Activated CD8-positive, alpha-beta T cell treated with anti-CD3 and anti-CD28 coated beads for 36 hours (primary cell): ENCODE measurements at regions not wholly inside any gene's neighbourhood (a gene's known extent, or its start where the extent isn't known, plus 50 kb on each side); places are given as distances from the start of the nearest gene placed in this dataset.

Experiments used
- ATAC-seq: fragments of 200-7000 bp; cut with Tn5 transposase; one replicate; pipeline ENCODE4 v1.10.0; 2021; ENCODE audit warnings: mild to moderate bottlenecking, moderate library complexity
- CTCF ChIA-PET: fragments of 350-600 bp; sonication (Branson Sonifier 250); formaldehyde crosslinking; loops from one replicate; lab custom pipeline; 2021; ENCODE audit warnings: antibody characterized with exemption; lab: Charles Lee
- POLR2A ChIA-PET: fragments of 350-600 bp; sonication (Branson Sonifier 250); formaldehyde crosslinking; loops from one replicate; lab custom pipeline; 2021; ENCODE audit warnings: antibody characterized with exemption; lab: Charles Lee
- DNase-seq: peaks from one replicate; pipeline ENCODE4 v3.0.0-alpha.2; 2020
- H3K27ac Mint-ChIP-seq: one replicate; pipeline ENCODE4 v1.8.0; 2021; ENCODE audit warnings: mild to moderate bottlenecking, mixed read lengths
- H3K27me3 Mint-ChIP-seq: one replicate; pipeline ENCODE4 v1.8.0; 2021; ENCODE audit warnings: mixed read lengths
- H3K36me3 Mint-ChIP-seq: one replicate; pipeline ENCODE4 v1.8.0; 2021; ENCODE audit warnings: low read depth, mixed read lengths
- H3K4me1 Mint-ChIP-seq: one replicate; pipeline ENCODE4 v1.8.0; 2021; ENCODE audit warnings: low read depth, mixed read lengths
- H3K4me3 Mint-ChIP-seq: one replicate; pipeline ENCODE4 v1.8.0; 2021; ENCODE audit warnings: mild to moderate bottlenecking, moderate library complexity, mixed read lengths
- H3K9me3 Mint-ChIP-seq: one replicate; pipeline ENCODE4 v1.8.0; 2021; ENCODE audit warnings: mixed read lengths
- CTCF ChIP-seq: fragments of 200-600 bp; IDR thresholded peaks from one replicate; pipeline ENCODE4 v1.8.0; 2022; ENCODE audit warnings: antibody characterized with exemption, mild to moderate bottlenecking
- intact Hi-C: fragments of 100-400 bp; cut with micrococcal nuclease; formaldehyde crosslinking; loops from one replicate; pipeline ENCODE4 v1.10.0; 2022

- POLR2A ChIA-PET, result no interaction called here
- no peaks in the 10 kb centered on the region for H3K36me3 Mint-ChIP-seq
- H3K4me1 Mint-ChIP-seq, result no peaks in the 10 kb centered on the region
- no peak overlapping the region for H3K27ac Mint-ChIP-seq
- TF ChIP-seq CTCF, result no peak
- no peaks in the 10 kb centered on the region for H3K27me3 Mint-ChIP-seq
- H3K4me3 Mint-ChIP-seq, result no peak overlapping the region
- ATAC-seq (no peak), DNase-seq (no peak)
- CTCF ChIA-PET, result no interaction called here
- peaks cover 8% of the 10 kb centered on the region for H3K9me3 Mint-ChIP-seq
- intact Hi-C loops, result no loop called here
Observed at GRCh38 chr20:55155360-55155759, 680.0 kb downstream of the DOK5 start.

DNA sequence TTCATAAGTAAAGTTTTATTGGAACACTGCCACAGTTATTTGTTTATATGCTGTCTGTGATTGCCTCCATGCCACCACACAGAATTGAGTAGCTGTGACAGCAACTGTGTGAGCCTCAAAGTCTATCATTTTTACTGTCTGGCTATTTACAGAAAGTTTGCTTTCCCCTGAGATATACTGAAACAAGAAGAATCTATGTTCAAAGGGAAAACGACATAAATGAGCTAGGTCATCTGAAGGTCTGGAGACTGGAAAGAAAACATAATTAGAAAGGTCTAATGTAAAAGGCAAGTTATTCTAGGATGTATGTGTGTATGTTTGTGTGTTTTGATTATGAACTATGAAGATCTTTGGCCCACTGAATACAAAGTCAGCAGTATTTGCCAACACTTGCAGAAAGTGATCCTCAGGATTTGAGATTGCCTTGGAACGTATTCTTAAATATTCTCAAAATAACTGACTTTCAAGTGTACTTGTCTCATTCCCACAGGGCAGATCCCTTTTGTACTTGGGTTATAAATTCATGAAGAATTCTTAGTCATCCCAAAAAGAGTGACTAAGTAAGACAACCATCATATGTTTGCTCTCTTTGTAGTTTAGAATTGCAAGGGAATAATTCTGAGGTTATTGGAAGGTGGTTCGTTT lies 677.7 kb downstream of the DOK5 start:
- no peak for ATAC-seq
- CTCF ChIA-PET, result no interaction called here
- no peaks in the 10 kb centered on the region for H3K4me1 Mint-ChIP-seq
- no peaks in the 10 kb centered on the region for H3K27me3 Mint-ChIP-seq
- no peak overlapping the region for H3K4me3 Mint-ChIP-seq
- TF ChIP-seq CTCF, result no peak
- H3K9me3 Mint-ChIP-seq, result peaks cover 8% of the 10 kb centered on the region
- H3K27ac Mint-ChIP-seq, result no peak overlapping the region
- DNase-seq, result no peak
- POLR2A ChIA-PET, result no interaction called here
- H3K36me3 Mint-ChIP-seq, result no peaks in the 10 kb centered on the region
- intact Hi-C loops, result no loop called here

- Mint-ChIP-seq H3K4me3 (no peak overlapping the region), H3K27me3 (no peaks in the 10 kb centered on the region), H3K9me3 (peaks cover 5% of the 10 kb centered on the region), H3K36me3 (no peaks in the 10 kb centered on the region), H3K4me1 (no peaks in the 10 kb centered on the region), H3K27ac (no peak overlapping the region)
- POLR2A ChIA-PET, result no interaction called here
- CTCF ChIA-PET, result no interaction called here
- no peak for TF ChIP-seq CTCF
- ATAC-seq (no peak), DNase-seq (no peak)
- intact Hi-C loops, result no loop called here
Observed at GRCh38 chr20:55151171-55151570, 675.8 kb downstream of the DOK5 start.

DNA sequence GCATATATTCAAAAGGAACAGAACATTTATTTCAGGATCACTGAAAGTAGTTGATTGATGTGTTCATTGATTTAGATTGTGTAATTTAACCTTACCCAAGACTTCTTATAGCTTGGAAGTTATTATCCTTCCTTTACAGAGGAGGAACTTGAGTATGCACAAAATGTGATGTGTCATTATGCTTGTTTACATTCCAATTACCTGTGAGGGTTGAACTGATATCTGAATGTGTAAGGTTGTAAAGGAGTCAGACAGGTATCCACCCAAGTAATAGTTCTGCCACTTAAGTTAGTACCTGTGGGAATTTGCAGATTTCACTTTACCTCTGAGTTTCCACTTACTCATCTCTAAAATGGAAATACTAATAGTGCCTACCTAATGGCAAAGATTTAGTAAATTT lies 668.2 kb downstream of the DOK5 start:
- H3K27ac Mint-ChIP-seq, result no peak overlapping the region
- ATAC-seq (no peak), DNase-seq (no peak)
- H3K9me3 Mint-ChIP-seq, result peaks cover 5% of the 10 kb centered on the region
- intact Hi-C loops, result no loop called here
- H3K27me3 Mint-ChIP-seq, result no peaks in the 10 kb centered on the region
- H3K4me3 Mint-ChIP-seq, result no peak overlapping the region
- H3K4me1 Mint-ChIP-seq, result no peaks in the 10 kb centered on the region
- no peak for TF ChIP-seq CTCF
- no peaks in the 10 kb centered on the region for H3K36me3 Mint-ChIP-seq
- CTCF ChIA-PET, result no interaction called here
- POLR2A ChIA-PET, result no interaction called here

DNA sequence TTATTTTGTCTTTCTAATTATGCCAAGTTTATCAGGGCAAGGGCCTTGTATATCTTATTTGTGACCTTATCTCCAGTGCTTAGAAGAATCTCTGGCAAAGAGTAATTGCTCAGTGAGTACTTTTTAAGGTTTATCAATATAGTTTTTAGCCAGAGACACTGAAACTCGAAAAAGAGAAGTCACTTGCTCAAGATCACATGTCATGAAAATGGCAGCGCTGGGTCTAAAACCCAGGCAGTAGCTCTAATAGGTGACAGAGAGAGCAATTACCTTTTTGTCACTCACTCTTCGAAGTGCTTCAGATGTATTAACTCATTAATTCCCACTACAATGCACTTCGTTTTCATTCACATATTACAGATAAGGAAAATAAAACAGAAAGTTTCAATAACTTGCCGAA lies 667.5 kb downstream of the DOK5 start:
- ATAC-seq (no peak), DNase-seq (no peak)
- H3K4me3 Mint-ChIP-seq, result no peak overlapping the region
- CTCF ChIA-PET, result no interaction called here
- H3K9me3 Mint-ChIP-seq, result peaks cover 5% of the 10 kb centered on the region
- no peak overlapping the region for H3K27ac Mint-ChIP-seq
- no peaks in the 10 kb centered on the region for H3K27me3 Mint-ChIP-seq
- POLR2A ChIA-PET, result no interaction called here
- H3K36me3 Mint-ChIP-seq, result no peaks in the 10 kb centered on the region
- intact Hi-C loops, result no loop called here
- H3K4me1 Mint-ChIP-seq, result no peaks in the 10 kb centered on the region
- no peak for TF ChIP-seq CTCF
